OCI-LY3 (cell line): ENCODE measurements at regions not wholly inside any gene's neighbourhood (a gene's known extent, or its start where the extent isn't known, plus 50 kb on each side); places are given as distances from the start of the nearest gene placed in this dataset.

Source experiments
- CTCF ChIP-seq: fragments of 200-600, 300-600 bp; sonication (generic); IDR thresholded peaks from 2 replicates; pipeline ENCODE4 v1.5.1; 2014; ENCODE audit warnings: antibody characterized with exemption, low read length, low read depth
- EZH2phosphoT487 ChIP-seq: fragments of 200-600 bp; shearing (Covaris generic); IDR thresholded peaks from 2 replicates; pipeline ENCODE4 v1.6.1; 2018; ENCODE audit warnings: antibody characterized with exemption, mixed run types, low read depth

- TF ChIP-seq CTCF (no peak), EZH2phosphoT487 (no peak)
Observed at GRCh38 chr3:189516039-189516438, 115.2 kb upstream of the TP63 start.
